ENCODE measurements at regions not wholly inside any gene's neighbourhood (a gene's known extent, or its start where the extent isn't known, plus 50 kb on each side); places are given as distances from the start of the nearest gene placed in this dataset.

GRCh38 chr14:82060219-82060618, 526.6 kb upstream of the SEL1L start:
- ATAC-seq (no peak), DNase-seq (no peak)
- peaks cover 27% of the 10 kb centered on the region for H3K9me3 Mint-ChIP-seq
- no peaks in the 10 kb centered on the region for H3K36me3 Mint-ChIP-seq (ENCODE audit: insufficient read depth)
- no peak overlapping the region for H3K4me3 Mint-ChIP-seq
- no peaks in the 10 kb centered on the region for H3K4me1 Mint-ChIP-seq (ENCODE audit: low read depth)
- H3K27me3 Mint-ChIP-seq (ENCODE audit: low read depth): no peaks in the 10 kb centered on the region

- DNase-seq (no peak), ATAC-seq (no peak)
- peaks cover 25% of the 10 kb centered on the region for H3K9me3 Mint-ChIP-seq
- H3K27me3 Mint-ChIP-seq (ENCODE audit: low read depth): no peaks in the 10 kb centered on the region
- no peak overlapping the region for H3K4me3 Mint-ChIP-seq
- H3K4me1 Mint-ChIP-seq (ENCODE audit: low read depth): no peaks in the 10 kb centered on the region
- no peaks in the 10 kb centered on the region for H3K36me3 Mint-ChIP-seq (ENCODE audit: insufficient read depth)
Measured at GRCh38 chr14:82067221-82067875, 533.7 kb upstream of the SEL1L start.

GRCh38 chr14:82070040-82070439, 536.4 kb upstream of the SEL1L start:
- Mint-ChIP-seq H3K9me3 (peaks cover 8% of the 10 kb centered on the region), H3K4me1 (ENCODE audit: low read depth) (no peaks in the 10 kb centered on the region), H3K4me3 (no peak overlapping the region), H3K27me3 (ENCODE audit: low read depth) (no peaks in the 10 kb centered on the region), H3K36me3 (ENCODE audit: insufficient read depth) (no peaks in the 10 kb centered on the region)
- no peak for DNase-seq
- ATAC-seq: no peak

- Mint-ChIP-seq H3K4me3 (no peak overlapping the region), H3K36me3 (ENCODE audit: insufficient read depth) (no peaks in the 10 kb centered on the region), H3K27me3 (ENCODE audit: low read depth) (no peaks in the 10 kb centered on the region), H3K4me1 (ENCODE audit: low read depth) (no peaks in the 10 kb centered on the region), H3K9me3 (peaks cover 5% of the 10 kb centered on the region)
- no peak for ATAC-seq
- no peak for DNase-seq
Measured at GRCh38 chr14:82070753-82071152, 537.1 kb upstream of the SEL1L start.

GRCh38 chr14:82073547-82073946, 539.9 kb upstream of the SEL1L start:
- no peaks in the 10 kb centered on the region for H3K36me3 Mint-ChIP-seq (ENCODE audit: insufficient read depth)
- ATAC-seq (no peak), DNase-seq (no peak)
- H3K4me3 Mint-ChIP-seq: no peak overlapping the region
- H3K27me3 Mint-ChIP-seq (ENCODE audit: low read depth): no peaks in the 10 kb centered on the region
- peaks cover 8% of the 10 kb centered on the region for H3K9me3 Mint-ChIP-seq
- H3K4me1 Mint-ChIP-seq (ENCODE audit: low read depth): no peaks in the 10 kb centered on the region

- no peak overlapping the region for H3K4me3 Mint-ChIP-seq
- H3K4me1 Mint-ChIP-seq (ENCODE audit: low read depth): no peaks in the 10 kb centered on the region
- H3K9me3 Mint-ChIP-seq: peaks cover 10% of the 10 kb centered on the region
- ATAC-seq (no peak), DNase-seq (no peak)
- H3K36me3 Mint-ChIP-seq (ENCODE audit: insufficient read depth): no peaks in the 10 kb centered on the region
- no peaks in the 10 kb centered on the region for H3K27me3 Mint-ChIP-seq (ENCODE audit: low read depth)
Measured at GRCh38 chr14:82075566-82075965, 541.9 kb upstream of the SEL1L start.

GRCh38 chr14:82079553-82079952, 545.9 kb upstream of the SEL1L start:
- no peak overlapping the region for H3K4me3 Mint-ChIP-seq
- no peak for ATAC-seq
- no peaks in the 10 kb centered on the region for H3K27me3 Mint-ChIP-seq (ENCODE audit: low read depth)
- no peaks in the 10 kb centered on the region for H3K36me3 Mint-ChIP-seq (ENCODE audit: insufficient read depth)
- no peak for DNase-seq
- H3K9me3 Mint-ChIP-seq: peaks cover 19% of the 10 kb centered on the region
- H3K4me1 Mint-ChIP-seq (ENCODE audit: low read depth): no peaks in the 10 kb centered on the region

GRCh38 chr14:82080370-82080769, 546.7 kb upstream of the SEL1L start:
- no peaks in the 10 kb centered on the region for H3K27me3 Mint-ChIP-seq (ENCODE audit: low read depth)
- H3K4me3 Mint-ChIP-seq: no peak overlapping the region
- ATAC-seq: no peak
- DNase-seq: no peak
- no peaks in the 10 kb centered on the region for H3K4me1 Mint-ChIP-seq (ENCODE audit: low read depth)
- peaks cover 19% of the 10 kb centered on the region for H3K9me3 Mint-ChIP-seq
- no peaks in the 10 kb centered on the region for H3K36me3 Mint-ChIP-seq (ENCODE audit: insufficient read depth)

- H3K4me1 Mint-ChIP-seq (ENCODE audit: low read depth): no peaks in the 10 kb centered on the region
- no peak for ATAC-seq
- no peaks in the 10 kb centered on the region for H3K36me3 Mint-ChIP-seq (ENCODE audit: insufficient read depth)
- no peaks in the 10 kb centered on the region for H3K27me3 Mint-ChIP-seq (ENCODE audit: low read depth)
- peaks cover 12% of the 10 kb centered on the region for H3K9me3 Mint-ChIP-seq
- no peak for DNase-seq
- no peak overlapping the region for H3K4me3 Mint-ChIP-seq
Measured at GRCh38 chr14:82084813-82085212, 551.2 kb upstream of the SEL1L start.

GRCh38 chr14:82091097-82091496, 557.4 kb upstream of the SEL1L start:
- no peak overlapping the region for H3K4me3 Mint-ChIP-seq
- H3K9me3 Mint-ChIP-seq: no peaks in the 10 kb centered on the region
- no peaks in the 10 kb centered on the region for H3K27me3 Mint-ChIP-seq (ENCODE audit: low read depth)
- DNase-seq: no peak
- no peaks in the 10 kb centered on the region for H3K36me3 Mint-ChIP-seq (ENCODE audit: insufficient read depth)
- ATAC-seq: no peak
- no peaks in the 10 kb centered on the region for H3K4me1 Mint-ChIP-seq (ENCODE audit: low read depth)

GRCh38 chr14:82094829-82095345, 561.2 kb upstream of the SEL1L start:
- no peaks in the 10 kb centered on the region for H3K9me3 Mint-ChIP-seq
- ATAC-seq: no peak
- no peaks in the 10 kb centered on the region for H3K27me3 Mint-ChIP-seq (ENCODE audit: low read depth)
- no peaks in the 10 kb centered on the region for H3K36me3 Mint-ChIP-seq (ENCODE audit: insufficient read depth)
- H3K4me1 Mint-ChIP-seq (ENCODE audit: low read depth): no peaks in the 10 kb centered on the region
- no peak overlapping the region for H3K4me3 Mint-ChIP-seq
- no peak for DNase-seq

GRCh38 chr14:82104013-82104412, 570.4 kb upstream of the SEL1L start:
- Mint-ChIP-seq H3K9me3 (peaks cover 15% of the 10 kb centered on the region), H3K27me3 (ENCODE audit: low read depth) (no peaks in the 10 kb centered on the region)

GRCh38 chr14:82112210-82112839, 578.7 kb upstream of the SEL1L start:
- H3K9me3 Mint-ChIP-seq: peaks cover 2% of the 10 kb centered on the region
- H3K27me3 Mint-ChIP-seq (ENCODE audit: low read depth): no peaks in the 10 kb centered on the region
- ATAC-seq: no peak
- no peaks in the 10 kb centered on the region for H3K4me1 Mint-ChIP-seq (ENCODE audit: low read depth)
- DNase-seq: no peak
- no peaks in the 10 kb centered on the region for H3K36me3 Mint-ChIP-seq (ENCODE audit: insufficient read depth)
- H3K4me3 Mint-ChIP-seq: no peak overlapping the region

More at GRCh38 chr14:82104013-82104412, 570.4 kb upstream of the SEL1L start:
- DNase-seq (no peak), ATAC-seq (no peak)
- Mint-ChIP-seq H3K4me1 (ENCODE audit: low read depth) (no peaks in the 10 kb centered on the region), H3K4me3 (no peak overlapping the region), H3K36me3 (ENCODE audit: insufficient read depth) (no peaks in the 10 kb centered on the region)

GRCh38 chr14:82113007-82113406, 579.4 kb upstream of the SEL1L start:
- Mint-ChIP-seq H3K4me3 (no peak overlapping the region), H3K4me1 (ENCODE audit: low read depth) (no peaks in the 10 kb centered on the region), H3K9me3 (peaks cover 3% of the 10 kb centered on the region), H3K36me3 (ENCODE audit: insufficient read depth) (no peaks in the 10 kb centered on the region), H3K27me3 (ENCODE audit: low read depth) (no peaks in the 10 kb centered on the region)
- ATAC-seq (no peak), DNase-seq (no peak)

GRCh38 chr14:82113710-82114109, 580.1 kb upstream of the SEL1L start:
- no peaks in the 10 kb centered on the region for H3K27me3 Mint-ChIP-seq (ENCODE audit: low read depth)
- no peaks in the 10 kb centered on the region for H3K4me1 Mint-ChIP-seq (ENCODE audit: low read depth)
- ATAC-seq (no peak), DNase-seq (no peak)
- H3K9me3 Mint-ChIP-seq: peaks cover 3% of the 10 kb centered on the region
- no peak overlapping the region for H3K4me3 Mint-ChIP-seq
- no peaks in the 10 kb centered on the region for H3K36me3 Mint-ChIP-seq (ENCODE audit: insufficient read depth)
